Smooth muscle cell (in vitro differentiated cells): ENCODE measurements at regions not wholly inside any gene's neighbourhood (a gene's known extent, or its start where the extent isn't known, plus 50 kb on each side); places are given as distances from the start of the nearest gene placed in this dataset.

ENCODE experiments used
- DNase-seq: peaks from one replicate; lab custom pipeline; 2025; ENCODE audit not compliant: unreplicated experiment; lab: John Stamatoyannopoulos, UW
- H2AFZ ChIP-seq: fragments of 200-600 bp; sonication (generic); 2 replicates; pipeline ENCODE4 v1.6.0; 2016; ENCODE audit warnings: antibody characterized with exemption, low read depth, mild to moderate bottlenecking
- H3F3A ChIP-seq: fragments of 200-600 bp; sonication (generic); 2 replicates; pipeline ENCODE4 v1.6.0; 2017; ENCODE audit warnings: antibody characterized with exemption, low read depth
- H3K27ac ChIP-seq: fragments of 200-600 bp; sonication (generic); 2 replicates; pipeline ENCODE4 v1.5.1; 2016; ENCODE audit warnings: low read depth, mild to moderate bottlenecking
- H3K27me3 ChIP-seq: fragments of 200-600 bp; sonication (generic); 2 replicates; pipeline ENCODE4 v1.6.1; 2016; ENCODE audit warnings: low read depth, mild to moderate bottlenecking
- H3K36me3 ChIP-seq: fragments of 200-600 bp; sonication (generic); 2 replicates; pipeline ENCODE4 v1.5.1; 2016; ENCODE audit warnings: low read depth
- H3K4me1 ChIP-seq: fragments of 200-600 bp; sonication (generic); 2 replicates; pipeline ENCODE4 v1.5.1; 2016; ENCODE audit warnings: low read depth
- H3K4me2 ChIP-seq: fragments of 200-600 bp; sonication (generic); 2 replicates; pipeline ENCODE4 v1.6.0; 2016; ENCODE audit warnings: mild to moderate bottlenecking
- H3K4me3 ChIP-seq: fragments of 200-600 bp; sonication (generic); 2 replicates; pipeline ENCODE4 v1.5.1; 2016; ENCODE audit warnings: mild to moderate bottlenecking
- H3K79me2 ChIP-seq: fragments of 200-600 bp; sonication (generic); 2 replicates; pipeline ENCODE4 v1.6.0; 2016; ENCODE audit warnings: low read depth, mild to moderate bottlenecking
- H3K9ac ChIP-seq: fragments of 200-600 bp; sonication (generic); 2 replicates; pipeline ENCODE4 v1.6.0; 2016; ENCODE audit warnings: low read depth
- H3K9me3 ChIP-seq: fragments of 200-600 bp; sonication (generic); replicated peaks from 2 replicates; pipeline ENCODE4 v1.5.1; 2016; ENCODE audit warnings: low read depth
- H4K20me1 ChIP-seq: fragments of 200-600 bp; sonication (generic); 2 replicates; pipeline ENCODE4 v1.6.0; 2016; ENCODE audit warnings: low read depth
- CTCF ChIP-seq: fragments of 200-600 bp; sonication (generic); IDR thresholded peaks from 2 replicates; pipeline ENCODE4 v1.5.1; 2017; ENCODE audit warnings: borderline replicate concordance, mild to moderate bottlenecking, antibody characterized with exemption; ENCODE audit not compliant: insufficient read depth, poor library complexity, severe bottlenecking
- WGBS: methylation state at CpG from one replicate; pipeline ENCODE4 v1.1.7; 2016; ENCODE audit warnings: low lambda C conversion rate; 5-methylcytosine and 5-hydroxymethylcytosine counted together

GRCh38 chr9:11025775-11026174, 413.0 kb upstream of the PTPRD start:
- Histone ChIP-seq H3K9me3 (no peaks in the 10 kb centered on the region), H2AFZ (no peak overlapping the region), H4K20me1 (no peaks in the 10 kb centered on the region), H3K4me2 (no peak overlapping the region), H3F3A (no peaks in the 10 kb centered on the region), H3K27me3 (no peaks in the 10 kb centered on the region), H3K79me2 (no peaks in the 10 kb centered on the region), H3K4me1 (no peaks in the 10 kb centered on the region), H3K36me3 (no peaks in the 10 kb centered on the region), H3K4me3 (no peak overlapping the region), H3K27ac (no peak overlapping the region), H3K9ac (no peak overlapping the region)
- TF ChIP-seq CTCF: no peak
- DNase-seq: no peak
- WGBS: 95% methylated on average over 2 of the region's 2 CpGs

GRCh38 chr9:11038366-11038765, 425.6 kb upstream of the PTPRD start:
- H3K27me3 ChIP-seq: no peaks in the 10 kb centered on the region
- no peak for TF ChIP-seq CTCF
- H3K4me2 ChIP-seq: no peak overlapping the region
- no peaks in the 10 kb centered on the region for H3K79me2 ChIP-seq
- 73% methylated on average over 7 of the region's 7 CpGs for WGBS
- no peaks in the 10 kb centered on the region for H3K9me3 ChIP-seq
- H3K4me3 ChIP-seq: no peak overlapping the region
- H2AFZ ChIP-seq: no peak overlapping the region
- DNase-seq: no peak
- no peak overlapping the region for H3K27ac ChIP-seq
- H3K4me1 ChIP-seq: no peaks in the 10 kb centered on the region
- no peaks in the 10 kb centered on the region for H3K36me3 ChIP-seq
- no peak overlapping the region for H3K9ac ChIP-seq
- H4K20me1 ChIP-seq: no peaks in the 10 kb centered on the region
- H3F3A ChIP-seq: no peaks in the 10 kb centered on the region

- no peak for DNase-seq
- H3K27ac ChIP-seq: no peak overlapping the region
- H3K4me3 ChIP-seq: no peak overlapping the region
- no peaks in the 10 kb centered on the region for H3K36me3 ChIP-seq
- no peak overlapping the region for H3K9ac ChIP-seq
- TF ChIP-seq CTCF: no peak
- H3K4me2 ChIP-seq: no peak overlapping the region
- H3K9me3 ChIP-seq: no peaks in the 10 kb centered on the region
- no peaks in the 10 kb centered on the region for H4K20me1 ChIP-seq
- 82% methylated on average over 5 of the region's 5 CpGs for WGBS
- H2AFZ ChIP-seq: no peak overlapping the region
- H3K4me1 ChIP-seq: no peaks in the 10 kb centered on the region
- no peaks in the 10 kb centered on the region for H3K27me3 ChIP-seq
- H3F3A ChIP-seq: no peaks in the 10 kb centered on the region
- H3K79me2 ChIP-seq: no peaks in the 10 kb centered on the region
Observed at GRCh38 chr9:11039006-11039405, 426.2 kb upstream of the PTPRD start.

DNA sequence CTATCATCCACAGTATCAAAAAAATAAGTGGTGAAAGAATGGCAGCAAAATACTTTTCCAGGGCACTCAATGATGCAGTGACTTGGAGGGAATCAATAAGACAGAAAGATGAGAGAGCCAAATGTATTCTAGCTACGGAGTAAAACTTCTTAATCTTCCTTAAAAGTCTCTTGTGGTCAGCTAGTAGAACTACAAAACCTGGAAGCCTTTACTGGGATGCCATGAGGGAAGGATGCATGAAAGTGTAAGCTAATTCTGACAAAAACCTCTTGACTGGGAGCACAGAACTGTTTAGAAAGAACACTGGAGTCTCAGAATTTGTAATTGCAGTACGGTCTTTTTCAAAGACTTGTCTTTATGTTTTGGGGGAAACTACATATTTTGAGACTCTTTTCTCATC, 432.8 kb upstream of the PTPRD start:
- peak overlapping the region; percentile 20 for H2AFZ ChIP-seq
- H3K4me1 ChIP-seq: no peaks in the 10 kb centered on the region
- no peaks in the 10 kb centered on the region for H3K9me3 ChIP-seq
- no peaks in the 10 kb centered on the region for H3K27me3 ChIP-seq
- H4K20me1 ChIP-seq: no peaks in the 10 kb centered on the region
- H3K79me2 ChIP-seq: no peaks in the 10 kb centered on the region
- no peak overlapping the region for H3K9ac ChIP-seq
- no peak overlapping the region for H3K4me3 ChIP-seq
- DNase-seq: no peak
- 76% methylated on average over 2 of the region's 2 CpGs for WGBS
- H3K4me2 ChIP-seq: no peak overlapping the region
- TF ChIP-seq CTCF: no peak
- H3K36me3 ChIP-seq: no peaks in the 10 kb centered on the region
- H3F3A ChIP-seq: no peaks in the 10 kb centered on the region
- no peak overlapping the region for H3K27ac ChIP-seq
